Right forelimb (tissue), 1 donor: ENCODE measurements at regions not wholly inside any gene's neighbourhood (a gene's known extent, or its start where the extent isn't known, plus 50 kb on each side); places are given as distances from the start of the nearest gene placed in this dataset.
A peak's percentile ranks its signal among the peaks of the same experiment; 100 is the strongest.

Experiments used
- DNase-seq: peaks from one replicate; pipeline ENCODE4 v3.0.0-alpha.2; 2018

- DNase-seq, result peak; percentile 21
These were observed 154.4 kb upstream of the COL5A1 start for GRCh38 chr9:134487066-134487710.

DNA sequence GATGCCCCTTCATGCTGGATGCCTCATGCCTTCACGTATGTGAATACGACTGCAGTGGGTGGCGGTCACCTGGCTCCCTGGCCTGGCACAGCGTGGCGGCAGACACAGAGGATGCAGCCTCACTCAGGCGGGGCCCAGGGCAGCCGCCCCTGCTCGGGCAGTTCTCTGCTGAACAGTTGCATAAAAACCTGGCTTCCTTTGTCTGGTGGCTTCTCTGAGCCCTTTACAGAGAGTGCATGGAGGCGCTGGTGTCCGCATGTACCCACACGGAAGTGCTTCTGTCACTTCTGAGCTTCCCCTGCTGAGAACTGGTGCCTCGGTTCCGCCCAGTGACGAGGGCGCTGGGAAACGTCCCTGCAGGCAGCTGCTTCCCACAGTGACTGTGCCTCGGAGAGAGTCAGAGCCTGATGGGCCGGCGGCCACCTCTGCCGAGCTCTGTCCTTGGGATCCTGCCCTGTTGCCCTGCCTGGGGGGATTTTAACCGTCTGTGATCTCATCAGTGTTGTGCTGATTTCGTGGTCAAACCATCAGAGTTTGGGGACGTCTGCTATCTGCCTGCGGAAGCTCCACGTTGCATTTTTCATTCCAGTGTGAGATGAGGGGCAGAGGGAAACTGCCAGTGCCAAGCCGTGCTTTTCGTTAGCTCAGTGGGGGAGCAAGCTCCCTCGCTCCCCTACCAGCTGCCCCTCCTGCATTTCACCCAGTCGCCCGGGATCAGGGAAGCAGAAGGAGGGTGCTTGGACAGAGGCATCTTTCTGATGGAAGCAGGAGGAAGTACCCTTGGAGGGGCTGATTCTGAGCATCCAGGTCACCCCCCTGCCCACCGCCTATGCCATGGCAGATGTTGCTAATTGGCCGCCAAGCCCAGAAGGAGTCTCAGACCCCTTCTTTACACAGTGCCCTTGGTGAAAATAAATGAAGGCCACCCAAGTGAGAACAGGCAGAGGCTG, 153.0 kb upstream of the COL5A1 start:
- DNase-seq, result no peak

DNA sequence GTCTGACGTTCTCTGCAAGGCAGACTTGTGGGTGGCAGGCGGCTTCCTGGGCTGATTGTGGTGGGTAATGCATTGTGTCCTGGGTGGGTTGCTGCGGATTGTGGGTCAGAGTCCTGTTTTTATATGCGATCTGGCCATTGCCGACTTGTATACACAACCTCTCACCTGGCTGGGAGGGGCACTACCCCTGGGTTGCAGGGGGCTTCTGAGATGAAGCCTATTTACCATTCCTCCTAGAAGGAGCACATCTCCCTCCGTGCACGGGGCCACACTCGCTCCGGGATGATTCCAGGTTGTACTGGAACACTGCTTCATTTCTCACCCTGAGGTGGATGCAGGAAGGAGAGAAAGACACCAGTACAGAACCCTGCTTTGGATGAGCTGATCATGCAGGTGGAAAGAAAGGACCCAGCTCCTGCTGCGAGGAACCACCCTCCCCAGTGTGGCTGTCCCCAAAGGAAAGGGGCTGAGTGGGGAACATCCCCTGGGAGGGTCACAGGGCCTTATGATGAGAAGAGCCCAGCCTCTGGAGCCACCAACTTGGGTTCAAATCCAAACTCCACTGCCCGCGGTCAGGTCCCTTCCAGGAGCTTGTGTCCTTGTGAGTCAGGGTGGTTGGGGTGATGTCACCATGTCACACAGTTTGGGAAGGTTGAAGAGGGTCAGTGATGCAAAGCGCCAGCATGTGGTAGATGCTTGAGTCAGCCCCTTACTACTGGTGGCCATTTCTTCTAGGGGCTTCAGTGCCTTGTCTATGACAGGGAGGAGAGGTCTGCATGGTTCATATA, 151.8 kb upstream of the COL5A1 start:
- no peak for DNase-seq

DNA sequence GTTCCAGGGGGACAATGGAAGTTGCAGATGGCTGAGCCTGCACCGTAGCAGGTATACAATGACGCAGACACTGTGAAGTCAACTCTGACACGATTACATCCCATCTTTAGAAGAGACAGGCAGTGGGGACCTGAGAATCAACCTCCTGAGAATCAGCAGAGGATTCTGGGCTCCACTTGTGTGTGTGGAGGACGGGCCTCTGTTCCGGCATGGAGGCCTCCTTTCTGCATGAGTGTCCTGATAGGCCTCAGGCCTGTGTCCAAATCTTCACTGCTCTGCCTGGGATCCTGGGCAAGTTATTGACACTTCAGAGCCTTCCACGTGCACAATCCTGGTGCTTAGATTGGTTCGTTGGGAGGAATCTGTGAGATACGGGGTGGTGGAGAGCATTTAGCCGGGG, 151.2 kb upstream of the COL5A1 start:
- DNase-seq, result no peak

- no peak for DNase-seq
These were observed 150.3 kb upstream of the COL5A1 start for GRCh38 chr9:134491196-134491835.

DNA sequence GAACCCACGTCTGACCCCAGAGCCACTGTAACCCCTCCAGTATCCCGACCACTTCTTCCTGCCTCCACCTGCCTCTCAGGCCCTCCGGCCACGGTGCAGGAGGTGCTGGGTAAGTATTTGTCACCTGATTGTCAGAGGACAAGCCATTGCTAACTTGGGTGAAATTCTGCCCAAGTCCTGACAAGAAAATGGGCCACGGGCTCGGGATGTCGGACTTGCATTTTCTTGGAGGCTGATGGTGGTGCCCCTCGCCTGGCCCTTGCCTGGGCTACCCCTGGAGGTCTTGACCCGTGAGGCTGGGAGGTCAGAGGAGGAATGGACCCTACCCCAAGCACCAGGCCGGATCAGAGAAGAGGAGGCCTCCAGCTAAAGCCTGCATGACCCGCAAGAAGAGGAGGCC, 149.7 kb upstream of the COL5A1 start:
- DNase-seq, result no peak

GRCh38 chr9:134492281-134492691, 149.3 kb upstream of the COL5A1 start:
- DNase-seq, result peak; percentile 73

- DNase-seq, result no peak
These were observed 148.7 kb upstream of the COL5A1 start for GRCh38 chr9:134492721-134493460.

GRCh38 chr9:134493461-134494272, 147.9 kb upstream of the COL5A1 start:
- no peak for DNase-seq

DNA sequence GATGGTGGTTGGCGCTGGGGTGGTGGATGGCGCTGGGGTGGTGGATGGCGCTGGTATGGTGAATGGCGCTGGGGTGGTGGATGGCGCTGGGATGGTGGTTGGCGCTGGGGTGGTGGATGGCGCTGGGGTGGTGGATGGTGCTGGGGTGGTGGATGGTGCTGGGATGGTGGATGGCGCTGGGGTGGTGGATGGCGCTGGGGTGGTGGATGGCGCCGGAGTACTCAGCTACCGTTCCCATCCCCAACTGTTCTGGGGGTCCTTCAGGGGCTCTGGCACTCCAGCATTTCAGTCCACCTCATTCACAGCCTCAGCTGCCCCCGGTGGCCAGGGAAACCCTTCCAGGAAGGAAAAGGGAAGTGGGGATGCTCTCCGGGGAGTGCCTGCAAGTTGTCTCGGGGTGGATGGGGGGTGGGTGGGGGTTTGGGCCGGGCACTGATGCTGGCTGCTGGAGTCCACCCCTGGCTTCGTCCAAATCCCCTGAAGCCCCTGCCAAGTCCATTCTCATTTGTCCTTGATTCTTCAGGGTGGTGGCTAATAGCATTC, 147.3 kb upstream of the COL5A1 start:
- DNase-seq, result no peak

GRCh38 chr9:134494905-134495304, 146.7 kb upstream of the COL5A1 start:
- no peak for DNase-seq

- no peak for DNase-seq
These were observed 145.7 kb upstream of the COL5A1 start for GRCh38 chr9:134495881-134496412.

DNA sequence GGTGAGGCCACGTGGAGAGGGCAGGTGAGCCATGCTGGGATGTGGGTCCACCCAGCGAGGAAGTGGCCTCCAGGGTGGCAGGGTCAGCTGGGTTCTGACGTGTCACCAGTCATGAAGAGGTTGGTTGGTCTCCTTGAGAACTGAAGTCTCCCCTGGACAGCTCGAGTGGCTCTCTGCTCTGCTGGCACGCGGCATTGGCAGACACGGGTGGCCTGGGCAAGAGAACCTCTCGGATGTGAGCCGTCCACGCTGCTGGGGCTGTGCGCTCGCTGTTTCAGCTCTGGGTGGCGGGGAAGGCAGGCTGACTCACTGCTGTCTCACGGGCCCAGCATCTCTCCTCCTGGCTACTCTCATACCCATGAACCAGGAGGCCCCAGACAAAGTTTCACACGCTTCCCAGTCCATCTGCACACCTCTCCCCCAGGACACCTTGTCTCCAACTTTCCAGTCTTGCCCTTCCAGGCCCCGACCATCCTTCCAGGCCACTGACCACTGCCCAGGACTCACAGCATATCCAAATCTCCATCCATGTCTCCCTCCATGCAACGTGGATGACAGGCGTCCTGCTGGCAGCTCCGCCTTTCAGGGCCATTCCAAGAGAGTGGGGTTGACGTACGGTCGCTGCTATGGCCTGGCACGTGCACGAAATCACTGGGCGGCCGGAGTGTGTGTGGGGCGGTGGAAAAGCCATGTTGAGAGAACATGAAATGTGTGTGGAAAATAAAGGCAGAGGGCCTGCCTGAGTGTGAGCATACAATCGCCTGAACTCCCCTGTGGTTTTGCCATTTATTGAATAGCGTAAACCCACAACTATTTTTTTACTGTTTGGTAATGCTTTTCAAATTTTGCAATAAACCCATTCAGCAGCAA, 145.0 kb upstream of the COL5A1 start:
- no peak for DNase-seq

- no peak for DNase-seq
These were observed 144.2 kb upstream of the COL5A1 start for GRCh38 chr9:134497283-134497860.

- DNase-seq, result no peak
These were observed 142.8 kb upstream of the COL5A1 start for GRCh38 chr9:134498814-134499166.

DNA sequence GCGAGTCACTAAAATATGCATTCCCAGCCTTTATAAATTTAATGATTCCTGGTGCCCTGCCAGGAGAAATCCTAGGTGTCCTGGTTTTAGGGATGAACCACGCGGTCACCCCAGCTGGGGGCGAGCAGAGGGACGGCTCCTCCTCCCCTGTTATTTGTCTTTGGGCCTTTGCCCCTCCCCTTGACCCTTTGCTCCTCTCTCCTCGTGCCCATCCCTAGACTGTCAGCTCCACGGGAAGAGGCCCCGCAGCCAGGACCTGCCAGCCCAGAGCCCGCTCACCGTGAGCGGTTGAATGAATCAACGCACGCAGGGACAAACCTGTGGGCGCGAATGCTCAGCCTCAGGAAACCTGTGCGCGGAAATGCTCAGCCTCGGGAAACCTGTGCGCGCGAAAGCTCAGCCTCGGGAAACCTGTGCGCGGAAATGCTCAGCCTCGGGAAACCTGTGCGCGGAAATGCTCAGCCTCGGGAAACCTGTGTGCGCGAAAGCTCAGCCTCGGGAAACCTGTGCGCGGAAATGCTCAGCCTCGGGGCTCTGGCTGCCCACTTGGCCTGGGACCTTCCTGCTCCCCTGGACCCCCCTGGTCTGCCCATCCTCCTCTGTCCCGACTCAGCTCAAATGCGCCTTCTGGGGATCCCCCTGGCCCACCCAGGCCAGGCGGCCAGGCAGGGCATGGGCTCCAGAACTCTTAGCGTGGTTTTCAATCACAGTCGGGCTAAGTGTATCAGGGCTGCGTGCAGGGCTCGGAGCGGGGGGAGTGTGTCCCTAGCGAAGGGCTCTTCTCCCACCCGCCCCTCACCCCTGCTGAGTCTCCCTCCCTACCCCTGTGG, 140.5 kb upstream of the COL5A1 start:
- DNase-seq, result peak; percentile 41

- no peak for DNase-seq
These were observed 139.8 kb upstream of the COL5A1 start for GRCh38 chr9:134501761-134502265.

DNA sequence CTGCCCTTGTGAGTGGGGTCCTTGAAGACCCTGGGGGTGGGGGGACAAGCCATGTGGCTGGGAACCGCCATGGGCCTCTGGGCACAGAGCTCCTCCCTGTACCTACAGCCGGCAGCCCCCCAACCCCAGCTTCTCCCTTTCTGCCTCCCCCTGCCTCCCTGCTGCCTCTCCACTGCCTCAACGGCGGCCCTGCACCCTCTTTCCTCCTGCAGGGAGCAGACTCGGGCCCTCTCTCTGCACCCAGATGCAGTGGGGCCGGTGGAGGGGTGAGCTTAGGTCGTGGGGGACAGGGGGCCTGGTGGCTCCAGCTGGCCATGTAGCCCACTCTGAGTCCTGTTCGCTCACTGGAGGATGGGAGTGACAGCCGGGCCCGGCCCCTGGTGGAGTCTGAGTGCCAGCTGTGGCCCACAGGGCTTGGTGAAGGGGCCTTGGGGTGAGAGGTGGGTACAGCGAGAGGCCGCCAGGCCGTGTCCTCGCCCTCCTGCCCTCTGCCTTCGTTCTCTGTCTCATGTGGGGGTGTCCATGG, 139.3 kb upstream of the COL5A1 start:
- no peak for DNase-seq
